Lung (tissue), 11 donors: ENCODE measurements at regions not wholly inside any gene's neighbourhood (a gene's known extent, or its start where the extent isn't known, plus 50 kb on each side); places are given as distances from the start of the nearest gene placed in this dataset.

Source experiments
- ATAC-seq: fragments of 200-7000 bp; cut with Tn5 transposase; one replicate; pipeline ENCODE4 v1.9.1; 2020; ENCODE audit warnings: moderate number of reproducible peaks; ENCODE audit not compliant: insufficient read depth, low FRiP score
- DNase-seq, 3 donors: peaks; one replicate each; pipeline ENCODE4 v3.0.0-alpha.2; 2013 to 2017
- H3K27ac ChIP-seq, 2 donors: one replicate each; pipeline ENCODE4 v1.5.1; 2013; ENCODE audit warnings: mild to moderate bottlenecking in 2 of 2, moderate library complexity in 2 of 2, control low read depth in 1 of 2, inconsistent platforms in 1 of 2, low read depth in 1 of 2, low read length in 1 of 2
- H3K27me3 ChIP-seq, 3 donors: one replicate each; pipeline ENCODE4 v1.5.1; 2013; ENCODE audit warnings: low read length in 2 of 3; ENCODE audit not compliant: control insufficient read depth in 3 of 3, insufficient read depth in 3 of 3
- H3K36me3 ChIP-seq, 4 donors: one replicate each; pipeline ENCODE4 v1.5.1; 2013; ENCODE audit warnings: low read length in 4 of 4, mild to moderate bottlenecking in 1 of 4, moderate library complexity in 1 of 4; ENCODE audit not compliant: control insufficient read depth in 4 of 4, insufficient read depth in 4 of 4
- H3K4me1 ChIP-seq, 5 donors: one replicate each; pipeline ENCODE4 v1.5.1; 2013; ENCODE audit warnings: low read length in 5 of 5, mild to moderate bottlenecking in 2 of 5, moderate library complexity in 1 of 5; ENCODE audit not compliant: control insufficient read depth in 5 of 5, insufficient read depth in 5 of 5
- H3K4me3 ChIP-seq: one replicate; pipeline ENCODE4 v1.5.1; 2013; ENCODE audit warnings: mild to moderate bottlenecking, control low read depth, moderate library complexity
- H3K9ac ChIP-seq, 2 donors: one replicate each; pipeline ENCODE4 v1.5.1; 2013; ENCODE audit warnings: low read length in 2 of 2, control low read depth in 1 of 2; ENCODE audit not compliant: insufficient read depth in 1 of 2
- H3K9me3 ChIP-seq, 4 donors: one replicate each; pipeline ENCODE4 v1.5.1; 2013; ENCODE audit warnings: low read length in 3 of 4, mild to moderate bottlenecking in 1 of 4, moderate library complexity in 1 of 4; ENCODE audit not compliant: control insufficient read depth in 4 of 4, insufficient read depth in 3 of 4
- WGBS, 2 donors: extraction: QIAGEN DNeasy Blood & Tissue Kit; methylation state at CpG; one replicate each; pipeline ENCODE4 v1.1.7; 2013; 5-methylcytosine and 5-hydroxymethylcytosine counted together
- TF ChIP-seq, protein P1 (sequence below): IDR thresholded peaks from 2 replicates; pipeline ENCODE4 v1.5.1; 2012; ENCODE audit warnings: mild to moderate bottlenecking; ENCODE audit errors: control extremely low read depth, extremely low read depth
- donor health status: control.
- donor health status: control.
- donor health status: Bipolar disorder and iron deficiency.
- donor health status: healthy.
- donor health status: DM: yes; HTN: yes; CAD: no.

DNA sequence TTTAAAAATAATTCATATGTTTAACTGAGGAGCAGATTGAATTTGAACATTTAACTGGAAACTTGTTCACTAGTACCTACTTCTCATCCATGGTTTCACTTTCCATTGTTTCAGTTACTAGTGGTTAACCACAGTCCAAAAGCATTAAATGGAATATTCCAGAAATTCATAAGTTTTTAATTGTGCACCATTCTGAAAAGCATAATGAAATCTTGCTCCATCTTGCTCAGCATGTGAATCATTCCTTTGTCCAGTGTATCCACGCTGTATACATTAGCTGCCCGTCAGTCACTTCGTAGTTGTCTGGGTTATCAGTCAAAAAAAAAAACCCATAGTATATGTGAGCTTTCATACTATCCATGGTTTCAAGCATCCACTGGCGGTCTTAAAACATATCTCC, 217.6 kb downstream of the TPRG1 start:
- TF ChIP-seq, protein P1, sequence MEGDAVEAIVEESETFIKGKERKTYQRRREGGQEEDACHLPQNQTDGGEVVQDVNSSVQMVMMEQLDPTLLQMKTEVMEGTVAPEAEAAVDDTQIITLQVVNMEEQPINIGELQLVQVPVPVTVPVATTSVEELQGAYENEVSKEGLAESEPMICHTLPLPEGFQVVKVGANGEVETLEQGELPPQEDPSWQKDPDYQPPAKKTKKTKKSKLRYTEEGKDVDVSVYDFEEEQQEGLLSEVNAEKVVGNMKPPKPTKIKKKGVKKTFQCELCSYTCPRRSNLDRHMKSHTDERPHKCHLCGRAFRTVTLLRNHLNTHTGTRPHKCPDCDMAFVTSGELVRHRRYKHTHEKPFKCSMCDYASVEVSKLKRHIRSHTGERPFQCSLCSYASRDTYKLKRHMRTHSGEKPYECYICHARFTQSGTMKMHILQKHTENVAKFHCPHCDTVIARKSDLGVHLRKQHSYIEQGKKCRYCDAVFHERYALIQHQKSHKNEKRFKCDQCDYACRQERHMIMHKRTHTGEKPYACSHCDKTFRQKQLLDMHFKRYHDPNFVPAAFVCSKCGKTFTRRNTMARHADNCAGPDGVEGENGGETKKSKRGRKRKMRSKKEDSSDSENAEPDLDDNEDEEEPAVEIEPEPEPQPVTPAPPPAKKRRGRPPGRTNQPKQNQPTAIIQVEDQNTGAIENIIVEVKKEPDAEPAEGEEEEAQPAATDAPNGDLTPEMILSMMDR: no peak
- no peak overlapping the region for H3K9ac ChIP-seq
- H3K4me3 ChIP-seq: no peak overlapping the region
- DNase-seq (no peak), ATAC-seq (no peak)
- 79 to 83% methylated on average over 4 of the region's 4 CpGs for WGBS, 2 donors
- no peaks in the 10 kb centered on the region for H3K9me3 ChIP-seq
- H3K27ac ChIP-seq: no peak overlapping the region
- H3K4me1 ChIP-seq: no peaks in the 10 kb centered on the region
- no peaks in the 10 kb centered on the region for H3K36me3 ChIP-seq
- H3K27me3 ChIP-seq: no peaks in the 10 kb centered on the region

DNA sequence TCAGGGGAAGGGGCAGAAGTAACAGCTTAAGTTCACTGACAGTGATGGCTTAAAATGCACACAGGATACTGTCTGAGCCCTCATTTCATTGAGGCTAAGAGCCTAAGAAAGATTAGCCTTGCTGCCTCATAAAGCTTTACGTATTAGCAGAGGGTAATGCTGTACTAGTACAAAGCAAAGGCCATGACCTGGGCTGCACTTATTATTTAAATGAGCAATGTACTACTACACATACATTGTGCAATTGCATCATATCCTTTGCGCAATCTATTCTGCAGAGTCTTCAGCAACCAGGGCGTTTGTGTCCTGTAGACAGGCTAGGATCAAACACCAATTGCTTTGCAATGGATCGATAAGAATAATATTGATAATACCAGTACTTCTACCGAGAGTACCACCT, 221.8 kb downstream of the TPRG1 start:
- ATAC-seq: no peak
- H3K9ac ChIP-seq: no peak overlapping the region
- TF ChIP-seq, protein P1: no peak

DNA sequence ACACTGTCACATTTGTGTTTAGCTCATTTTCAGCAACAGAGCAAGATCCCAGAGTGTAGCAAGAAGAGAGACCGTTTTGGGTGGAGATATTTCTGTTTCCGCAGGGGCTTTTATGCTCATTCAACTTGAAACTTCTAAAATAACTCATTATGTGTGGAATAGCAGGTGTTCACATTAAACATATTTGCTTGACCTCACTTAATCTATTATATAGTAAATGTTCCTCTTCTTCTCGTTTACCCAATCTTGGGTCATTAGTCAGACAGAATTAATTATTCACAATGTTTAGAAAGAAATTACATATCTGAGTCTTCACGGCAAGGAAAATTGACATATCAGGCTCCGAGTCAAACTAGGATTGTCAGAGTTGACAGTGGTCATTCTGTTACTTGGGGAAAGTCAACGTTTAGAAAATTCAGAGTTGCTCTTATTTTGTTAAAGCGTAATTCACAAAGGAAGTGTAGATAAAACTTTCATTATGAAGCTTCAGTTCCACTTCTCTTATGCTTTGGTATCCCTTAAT, 222.9 kb downstream of the TPRG1 start:
- no peaks in the 10 kb centered on the region for H3K4me1 ChIP-seq
- H3K9ac ChIP-seq: no peak overlapping the region
- TF ChIP-seq, protein P1: no peak
- no peaks in the 10 kb centered on the region for H3K9me3 ChIP-seq
- 65 to 79% methylated on average over 7 of the region's 7 CpGs for WGBS, 2 donors
- no peak for ATAC-seq
- H3K27me3 ChIP-seq: no peaks in the 10 kb centered on the region
- H3K36me3 ChIP-seq: no peaks in the 10 kb centered on the region
- H3K4me3 ChIP-seq: no peak overlapping the region
- no peak for DNase-seq
- H3K27ac ChIP-seq: no peak overlapping the region

More for the DNA sequence above, 221.8 kb downstream of the TPRG1 start:
- WGBS, 2 donors: 72 to 77% methylated on average over 5 of the region's 5 CpGs
- H3K36me3 ChIP-seq: no peaks in the 10 kb centered on the region
- H3K9me3 ChIP-seq: no peaks in the 10 kb centered on the region
- H3K4me3 ChIP-seq: no peak overlapping the region
- peak in 1 of 3 donors; percentile 5 for DNase-seq
- H3K27me3 ChIP-seq: no peaks in the 10 kb centered on the region
- no peaks in the 10 kb centered on the region for H3K4me1 ChIP-seq
- H3K27ac ChIP-seq: no peak overlapping the region

DNA sequence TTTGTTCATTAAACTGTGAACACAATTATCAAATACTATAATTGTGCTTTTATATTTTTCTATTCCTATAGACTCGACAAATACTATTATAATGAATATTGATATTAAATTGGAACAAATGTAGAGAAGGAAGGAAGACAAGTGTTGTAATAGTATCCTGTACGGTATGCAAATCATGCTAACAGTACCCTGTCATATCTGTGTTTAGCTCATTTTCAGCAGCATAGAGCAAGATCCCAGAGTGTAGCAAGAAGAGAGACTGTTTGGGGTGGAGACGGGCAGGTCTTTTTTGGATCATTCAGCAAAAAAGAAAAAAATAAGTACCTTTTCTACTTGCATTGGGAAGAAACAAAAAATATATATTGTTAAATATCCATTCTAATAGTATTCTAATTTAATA, 224.1 kb downstream of the TPRG1 start:
- 76 to 77% methylated on average over 3 of the region's 3 CpGs for WGBS, 2 donors
- Histone ChIP-seq H3K36me3 (no peaks in the 10 kb centered on the region), H3K4me1 (no peaks in the 10 kb centered on the region), H3K9ac (no peak overlapping the region), H3K9me3 (no peaks in the 10 kb centered on the region), H3K27me3 (no peaks in the 10 kb centered on the region), H3K27ac (no peak overlapping the region), H3K4me3 (no peak overlapping the region)
- ATAC-seq (no peak), DNase-seq (no peak)
- TF ChIP-seq, protein P1: no peak
